ENCODE measurements at regions not wholly inside any gene's neighbourhood (a gene's known extent, or its start where the extent isn't known, plus 50 kb on each side); places are given as distances from the start of the nearest gene placed in this dataset.

DNA sequence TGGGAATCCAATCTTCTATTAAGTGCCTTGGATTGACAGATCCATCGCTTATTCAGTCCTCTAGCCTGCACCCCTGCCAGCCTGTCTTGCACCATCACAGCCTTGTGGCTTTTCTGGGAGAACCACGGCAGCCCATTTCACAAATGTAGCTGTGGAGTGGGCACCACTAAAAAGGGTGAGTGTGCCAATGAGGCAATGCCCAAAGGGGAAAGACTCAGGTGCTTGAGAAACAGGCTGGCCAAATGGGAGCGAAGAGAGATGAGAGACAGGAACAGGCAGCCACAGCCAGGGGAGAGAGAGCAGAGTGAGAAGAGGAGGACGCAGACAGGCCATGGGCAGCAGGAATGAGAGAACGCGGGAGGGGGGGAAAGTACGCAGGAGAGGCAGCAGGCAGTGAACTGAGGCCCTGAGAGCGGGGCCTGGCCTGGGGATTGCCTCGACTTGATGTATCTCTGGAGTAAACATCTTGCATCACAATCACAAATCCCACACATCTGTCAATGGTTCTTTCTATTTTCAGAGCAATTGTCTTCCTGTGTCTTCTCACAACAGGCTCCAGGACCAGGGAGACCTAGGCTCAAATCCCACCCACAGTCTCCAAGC lies 173.1 kb downstream of the SYK start:
- TF ChIP-seq, protein P1, sequence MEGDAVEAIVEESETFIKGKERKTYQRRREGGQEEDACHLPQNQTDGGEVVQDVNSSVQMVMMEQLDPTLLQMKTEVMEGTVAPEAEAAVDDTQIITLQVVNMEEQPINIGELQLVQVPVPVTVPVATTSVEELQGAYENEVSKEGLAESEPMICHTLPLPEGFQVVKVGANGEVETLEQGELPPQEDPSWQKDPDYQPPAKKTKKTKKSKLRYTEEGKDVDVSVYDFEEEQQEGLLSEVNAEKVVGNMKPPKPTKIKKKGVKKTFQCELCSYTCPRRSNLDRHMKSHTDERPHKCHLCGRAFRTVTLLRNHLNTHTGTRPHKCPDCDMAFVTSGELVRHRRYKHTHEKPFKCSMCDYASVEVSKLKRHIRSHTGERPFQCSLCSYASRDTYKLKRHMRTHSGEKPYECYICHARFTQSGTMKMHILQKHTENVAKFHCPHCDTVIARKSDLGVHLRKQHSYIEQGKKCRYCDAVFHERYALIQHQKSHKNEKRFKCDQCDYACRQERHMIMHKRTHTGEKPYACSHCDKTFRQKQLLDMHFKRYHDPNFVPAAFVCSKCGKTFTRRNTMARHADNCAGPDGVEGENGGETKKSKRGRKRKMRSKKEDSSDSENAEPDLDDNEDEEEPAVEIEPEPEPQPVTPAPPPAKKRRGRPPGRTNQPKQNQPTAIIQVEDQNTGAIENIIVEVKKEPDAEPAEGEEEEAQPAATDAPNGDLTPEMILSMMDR (IDR thresholded peaks at IDR 0.05), result no peak
- TF ChIP-seq POLR2A (IDR thresholded peaks at IDR 0.05), result no peak
